ENCODE measurements at regions not wholly inside any gene's neighbourhood (a gene's known extent, or its start where the extent isn't known, plus 50 kb on each side); places are given as distances from the start of the nearest gene placed in this dataset.

DNA sequence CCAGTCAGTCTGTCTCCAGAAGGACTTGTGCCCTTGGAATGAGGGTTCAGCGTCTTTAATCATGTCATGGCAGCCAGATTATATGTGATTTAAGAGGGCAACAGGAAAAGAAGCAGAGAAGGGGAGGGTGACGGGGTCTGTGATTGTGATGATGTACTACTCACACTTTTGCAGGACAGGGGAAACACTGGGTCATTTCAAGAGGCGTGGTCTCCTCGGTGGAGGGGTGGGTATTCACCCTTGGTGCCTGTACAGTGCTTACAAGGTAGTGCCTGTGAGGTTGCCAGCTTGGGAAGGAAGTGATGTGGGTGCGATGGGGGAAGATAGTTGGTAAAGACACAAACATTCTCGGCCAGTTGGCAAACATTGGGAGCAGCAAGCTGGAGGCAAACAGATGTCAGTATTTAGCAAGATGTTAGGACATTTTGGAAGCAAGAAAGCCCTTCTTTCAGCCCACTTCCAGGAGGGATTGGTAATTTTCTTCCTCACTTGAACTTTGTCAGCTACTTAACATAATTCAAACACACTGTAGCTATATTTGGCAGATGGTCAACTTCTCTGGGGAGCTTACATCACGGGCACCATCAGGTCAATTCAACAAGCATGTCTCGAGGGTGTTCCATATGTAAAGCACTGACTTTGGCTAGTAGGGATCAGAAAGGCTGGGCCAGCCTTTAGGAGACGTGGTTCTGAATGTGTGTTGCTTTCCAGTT lies 71.4 kb upstream of the ROPN1 start:
- TF ChIP-seq, protein P1, sequence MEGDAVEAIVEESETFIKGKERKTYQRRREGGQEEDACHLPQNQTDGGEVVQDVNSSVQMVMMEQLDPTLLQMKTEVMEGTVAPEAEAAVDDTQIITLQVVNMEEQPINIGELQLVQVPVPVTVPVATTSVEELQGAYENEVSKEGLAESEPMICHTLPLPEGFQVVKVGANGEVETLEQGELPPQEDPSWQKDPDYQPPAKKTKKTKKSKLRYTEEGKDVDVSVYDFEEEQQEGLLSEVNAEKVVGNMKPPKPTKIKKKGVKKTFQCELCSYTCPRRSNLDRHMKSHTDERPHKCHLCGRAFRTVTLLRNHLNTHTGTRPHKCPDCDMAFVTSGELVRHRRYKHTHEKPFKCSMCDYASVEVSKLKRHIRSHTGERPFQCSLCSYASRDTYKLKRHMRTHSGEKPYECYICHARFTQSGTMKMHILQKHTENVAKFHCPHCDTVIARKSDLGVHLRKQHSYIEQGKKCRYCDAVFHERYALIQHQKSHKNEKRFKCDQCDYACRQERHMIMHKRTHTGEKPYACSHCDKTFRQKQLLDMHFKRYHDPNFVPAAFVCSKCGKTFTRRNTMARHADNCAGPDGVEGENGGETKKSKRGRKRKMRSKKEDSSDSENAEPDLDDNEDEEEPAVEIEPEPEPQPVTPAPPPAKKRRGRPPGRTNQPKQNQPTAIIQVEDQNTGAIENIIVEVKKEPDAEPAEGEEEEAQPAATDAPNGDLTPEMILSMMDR (IDR thresholded peaks at IDR 0.05): no peak
- TF ChIP-seq POLR2AphosphoS5 (IDR thresholded peaks at IDR 0.05; ENCODE audit: low read depth, low read length): no peak
- TF ChIP-seq, protein P2, sequence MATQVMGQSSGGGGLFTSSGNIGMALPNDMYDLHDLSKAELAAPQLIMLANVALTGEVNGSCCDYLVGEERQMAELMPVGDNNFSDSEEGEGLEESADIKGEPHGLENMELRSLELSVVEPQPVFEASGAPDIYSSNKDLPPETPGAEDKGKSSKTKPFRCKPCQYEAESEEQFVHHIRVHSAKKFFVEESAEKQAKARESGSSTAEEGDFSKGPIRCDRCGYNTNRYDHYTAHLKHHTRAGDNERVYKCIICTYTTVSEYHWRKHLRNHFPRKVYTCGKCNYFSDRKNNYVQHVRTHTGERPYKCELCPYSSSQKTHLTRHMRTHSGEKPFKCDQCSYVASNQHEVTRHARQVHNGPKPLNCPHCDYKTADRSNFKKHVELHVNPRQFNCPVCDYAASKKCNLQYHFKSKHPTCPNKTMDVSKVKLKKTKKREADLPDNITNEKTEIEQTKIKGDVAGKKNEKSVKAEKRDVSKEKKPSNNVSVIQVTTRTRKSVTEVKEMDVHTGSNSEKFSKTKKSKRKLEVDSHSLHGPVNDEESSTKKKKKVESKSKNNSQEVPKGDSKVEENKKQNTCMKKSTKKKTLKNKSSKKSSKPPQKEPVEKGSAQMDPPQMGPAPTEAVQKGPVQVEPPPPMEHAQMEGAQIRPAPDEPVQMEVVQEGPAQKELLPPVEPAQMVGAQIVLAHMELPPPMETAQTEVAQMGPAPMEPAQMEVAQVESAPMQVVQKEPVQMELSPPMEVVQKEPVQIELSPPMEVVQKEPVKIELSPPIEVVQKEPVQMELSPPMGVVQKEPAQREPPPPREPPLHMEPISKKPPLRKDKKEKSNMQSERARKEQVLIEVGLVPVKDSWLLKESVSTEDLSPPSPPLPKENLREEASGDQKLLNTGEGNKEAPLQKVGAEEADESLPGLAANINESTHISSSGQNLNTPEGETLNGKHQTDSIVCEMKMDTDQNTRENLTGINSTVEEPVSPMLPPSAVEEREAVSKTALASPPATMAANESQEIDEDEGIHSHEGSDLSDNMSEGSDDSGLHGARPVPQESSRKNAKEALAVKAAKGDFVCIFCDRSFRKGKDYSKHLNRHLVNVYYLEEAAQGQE (IDR thresholded peaks at IDR 0.05; ENCODE audit: insufficient read depth in 1 of 2, low read depth in 2 of 2, low read length in 1 of 2): no peak
